Memory B cell (primary cell): ENCODE measurements at regions not wholly inside any gene's neighbourhood (a gene's known extent, or its start where the extent isn't known, plus 50 kb on each side); places are given as distances from the start of the nearest gene placed in this dataset.

Source experiments
- ATAC-seq: fragments of 150-1000 bp; cut with Tn5 transposase; 2 replicates; pipeline ENCODE4 v1.10.0; 2021; ENCODE audit warnings: low read depth, mild to moderate bottlenecking, moderate library complexity
- DNase-seq, 2 donors: peaks; one replicate each; pipeline ENCODE4 v3.0.0; 2022; ENCODE audit warnings: low spot score in 2 of 2
- H3K27ac Mint-ChIP-seq: one replicate; pipeline ENCODE4 v1.8.0; 2022; ENCODE audit warnings: mild to moderate bottlenecking, moderate library complexity, mixed read lengths
- H3K27me3 Mint-ChIP-seq: one replicate; pipeline ENCODE4 v1.8.0; 2022; ENCODE audit warnings: mixed read lengths
- H3K36me3 Mint-ChIP-seq: one replicate; pipeline ENCODE4 v1.8.0; 2022; ENCODE audit warnings: mild to moderate bottlenecking, mixed read lengths
- H3K4me1 Mint-ChIP-seq: one replicate; pipeline ENCODE4 v1.8.0; 2022; ENCODE audit warnings: mixed read lengths
- H3K4me3 Mint-ChIP-seq: one replicate; pipeline ENCODE4 v1.8.0; 2022; ENCODE audit warnings: mild to moderate bottlenecking, moderate library complexity, mixed read lengths
- H3K9me3 Mint-ChIP-seq: one replicate; pipeline ENCODE4 v1.8.0; 2022; ENCODE audit warnings: mixed read lengths

DNA sequence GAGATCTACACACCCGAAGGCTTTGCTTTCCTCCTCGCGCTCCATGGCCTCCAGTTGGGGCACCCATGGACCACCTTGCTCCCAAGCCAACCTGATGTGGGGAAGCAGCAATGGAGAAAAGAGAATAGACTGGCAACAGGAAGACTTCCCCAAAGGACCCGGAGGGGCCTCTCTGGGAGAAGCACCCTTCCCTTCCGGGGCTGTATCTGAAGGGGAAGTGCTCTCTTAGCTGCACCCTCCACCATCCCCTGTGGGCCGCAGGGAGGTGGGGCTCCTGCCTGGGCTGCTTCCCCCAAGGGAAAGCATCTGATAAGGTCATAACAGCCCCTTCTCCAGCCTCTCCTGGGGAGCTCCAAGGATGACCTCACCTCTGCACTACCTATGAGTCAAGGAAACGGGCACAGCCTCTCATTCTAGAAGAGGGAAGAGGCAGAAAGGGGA lies 100.2 kb downstream of the RIPK4 start:
- DNase-seq (no peak), ATAC-seq (no peak)
- no peak overlapping the region for H3K27ac Mint-ChIP-seq
- no peak overlapping the region for H3K4me3 Mint-ChIP-seq
- no peaks in the 10 kb centered on the region for H3K36me3 Mint-ChIP-seq
- peaks cover 10% of the 10 kb centered on the region for H3K27me3 Mint-ChIP-seq
- no peaks in the 10 kb centered on the region for H3K4me1 Mint-ChIP-seq
- H3K9me3 Mint-ChIP-seq, result no peaks in the 10 kb centered on the region

DNA sequence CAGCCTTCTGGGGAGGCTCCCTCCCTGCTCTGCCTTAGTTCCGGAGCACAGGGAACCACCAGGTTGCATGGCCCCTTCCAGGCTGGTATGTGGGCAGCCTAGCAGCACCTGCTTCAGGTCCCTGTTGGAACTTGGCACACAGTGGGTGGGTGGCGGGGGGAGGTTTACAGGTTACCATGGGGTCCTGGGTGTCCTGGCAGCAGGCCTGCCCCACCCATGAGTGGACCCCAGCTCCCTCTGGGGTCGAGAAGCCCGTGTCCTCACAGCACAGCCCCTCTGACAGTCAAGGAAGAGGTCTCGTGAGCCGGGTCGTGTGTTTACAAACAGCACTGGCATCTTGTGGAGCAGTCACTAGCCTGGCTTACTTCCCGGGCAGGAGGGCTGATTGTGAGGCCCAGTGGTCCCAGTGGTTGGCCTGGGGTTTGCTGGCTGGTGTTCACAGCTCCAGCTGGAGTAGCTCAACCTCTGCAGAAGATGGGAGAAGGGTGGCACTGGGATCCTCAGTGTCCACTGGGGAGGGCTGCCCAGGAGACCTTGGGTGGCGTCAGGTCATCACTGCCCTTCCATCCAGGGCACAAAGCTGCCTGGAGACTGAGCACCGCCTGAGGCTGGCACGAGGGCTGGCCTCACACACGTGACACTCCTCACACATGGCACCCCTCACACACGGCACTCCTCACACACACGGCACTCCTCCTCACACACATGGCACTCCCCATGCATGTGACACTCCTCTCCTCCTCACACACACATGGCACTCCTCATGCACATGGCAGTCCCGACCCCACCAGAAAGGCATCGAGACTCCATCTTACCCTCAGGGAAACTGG lies 100.9 kb downstream of the RIPK4 start:
- Mint-ChIP-seq H3K36me3 (no peaks in the 10 kb centered on the region), H3K27me3 (peaks cover 10% of the 10 kb centered on the region), H3K27ac (no peak overlapping the region), H3K4me1 (no peaks in the 10 kb centered on the region), H3K4me3 (no peak overlapping the region), H3K9me3 (no peaks in the 10 kb centered on the region)
- DNase-seq, result no peak
- no peak for ATAC-seq

DNA sequence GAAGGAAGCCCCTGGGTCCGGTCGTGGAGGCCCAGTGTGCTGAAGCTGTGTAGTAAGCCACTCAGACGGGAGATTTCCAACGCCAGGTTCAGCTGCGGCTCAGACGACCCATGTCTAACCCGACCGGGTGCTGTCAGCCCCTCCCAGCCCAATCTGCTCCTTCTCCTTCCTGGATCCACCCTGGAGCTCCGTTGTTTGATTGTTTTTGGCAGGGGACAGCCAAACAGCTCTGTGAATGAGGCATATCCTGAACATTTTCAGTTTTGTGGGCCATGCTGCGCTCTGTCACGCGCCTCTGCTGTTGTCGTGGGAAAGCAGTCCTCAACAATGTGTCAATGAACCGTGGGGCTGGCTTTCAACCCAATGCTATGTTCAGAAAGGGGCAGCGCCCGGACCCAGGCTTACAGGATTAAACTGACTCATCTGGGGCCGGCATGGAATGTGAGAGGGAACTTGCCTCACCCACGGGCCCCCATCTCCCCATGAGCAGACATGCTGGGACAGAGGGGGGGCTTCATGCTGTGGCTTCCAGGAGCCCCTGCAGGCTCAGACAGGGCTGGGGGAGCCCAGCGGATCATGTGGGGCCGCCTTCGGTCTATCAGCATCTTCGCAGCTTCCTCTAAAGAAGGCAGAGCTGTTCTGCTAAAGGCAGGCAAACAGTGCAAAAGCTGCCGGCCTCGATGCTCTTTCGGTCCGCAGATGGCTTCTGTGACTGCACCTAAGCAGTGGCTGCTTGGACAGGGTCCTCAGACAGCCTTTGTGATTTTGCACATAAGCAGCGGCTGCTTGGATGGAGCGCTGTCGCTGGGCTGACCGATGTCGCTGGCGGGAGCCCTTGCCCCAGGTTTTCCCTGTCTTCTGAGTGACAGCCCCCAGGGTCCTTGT lies 101.7 kb downstream of the RIPK4 start:
- H3K4me1 Mint-ChIP-seq, result no peaks in the 10 kb centered on the region
- H3K9me3 Mint-ChIP-seq, result no peaks in the 10 kb centered on the region
- no peak for ATAC-seq
- H3K4me3 Mint-ChIP-seq, result no peak overlapping the region
- H3K27ac Mint-ChIP-seq, result no peak overlapping the region
- H3K36me3 Mint-ChIP-seq, result no peaks in the 10 kb centered on the region
- DNase-seq, result no peak
- peaks cover 14% of the 10 kb centered on the region for H3K27me3 Mint-ChIP-seq

DNA sequence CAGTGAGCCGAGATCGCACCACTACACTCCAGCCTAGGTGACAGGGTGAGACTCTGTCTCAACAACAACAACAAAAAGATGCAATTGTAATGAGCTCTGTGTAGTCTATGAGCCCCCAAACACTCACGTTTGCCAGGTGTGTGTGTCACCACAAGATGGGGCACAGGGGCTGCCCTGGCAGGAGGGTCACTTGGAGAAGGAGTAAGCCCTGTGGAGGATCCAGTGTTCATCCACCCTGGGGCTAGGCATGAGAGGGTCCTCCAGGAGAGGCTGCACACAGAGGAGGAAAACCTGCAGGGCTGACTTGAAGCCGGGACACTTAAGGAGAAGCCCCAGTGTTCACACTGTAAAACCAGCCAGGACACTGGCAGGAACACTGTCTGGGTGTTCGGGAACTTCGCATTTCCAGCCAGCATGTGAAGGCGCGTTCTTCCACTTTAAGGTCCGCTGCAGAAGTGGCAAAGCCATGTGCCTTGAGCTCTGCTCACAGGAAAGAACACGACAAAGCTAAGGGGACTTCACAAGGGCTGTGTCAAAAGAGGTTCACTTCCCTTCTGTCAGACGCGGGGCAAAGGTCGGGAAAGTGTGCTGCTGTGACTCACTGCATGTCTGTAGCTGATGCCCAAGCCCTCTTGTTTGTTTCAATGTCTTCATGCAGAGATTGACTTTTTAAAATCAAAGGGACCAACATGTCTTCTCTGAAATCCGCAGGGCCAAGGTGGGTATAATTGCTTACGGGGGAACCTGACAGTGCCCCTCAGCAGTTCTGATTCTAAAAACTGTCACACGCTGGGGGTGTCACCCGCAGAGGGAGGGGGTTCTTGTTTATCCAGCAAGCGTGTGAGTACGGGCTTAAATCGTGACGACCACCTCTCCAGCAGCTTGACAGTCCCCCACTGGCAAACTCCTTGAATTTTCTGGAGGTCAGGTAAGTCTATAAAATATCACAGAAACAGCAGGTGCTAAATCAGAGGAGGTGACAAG lies 102.8 kb downstream of the RIPK4 start:
- Mint-ChIP-seq H3K4me1 (no peaks in the 10 kb centered on the region), H3K27me3 (peaks cover 16% of the 10 kb centered on the region), H3K27ac (no peak overlapping the region), H3K4me3 (no peak overlapping the region), H3K9me3 (no peaks in the 10 kb centered on the region), H3K36me3 (no peaks in the 10 kb centered on the region)
- DNase-seq (no peak), ATAC-seq (no peak)

DNA sequence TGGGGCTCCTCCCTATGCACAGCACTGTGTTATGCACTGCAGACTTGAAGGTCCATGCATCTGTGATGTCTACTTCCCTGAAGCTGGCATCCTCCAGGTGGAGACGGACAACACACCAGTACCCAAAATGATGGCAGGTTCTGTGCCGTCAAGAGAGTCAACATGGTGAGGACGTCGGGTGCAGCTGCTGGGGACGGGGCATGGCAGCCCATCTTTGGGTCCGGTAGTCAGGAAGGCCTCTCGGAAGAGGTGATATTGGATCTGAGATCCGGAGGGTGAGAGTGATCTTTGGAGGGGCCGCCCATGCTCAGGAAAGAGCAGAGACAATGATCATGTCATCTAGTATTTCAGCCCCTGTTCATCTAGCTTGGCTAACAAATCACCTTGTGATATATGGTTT lies 104.1 kb downstream of the RIPK4 start:
- no peak overlapping the region for H3K27ac Mint-ChIP-seq

DNA sequence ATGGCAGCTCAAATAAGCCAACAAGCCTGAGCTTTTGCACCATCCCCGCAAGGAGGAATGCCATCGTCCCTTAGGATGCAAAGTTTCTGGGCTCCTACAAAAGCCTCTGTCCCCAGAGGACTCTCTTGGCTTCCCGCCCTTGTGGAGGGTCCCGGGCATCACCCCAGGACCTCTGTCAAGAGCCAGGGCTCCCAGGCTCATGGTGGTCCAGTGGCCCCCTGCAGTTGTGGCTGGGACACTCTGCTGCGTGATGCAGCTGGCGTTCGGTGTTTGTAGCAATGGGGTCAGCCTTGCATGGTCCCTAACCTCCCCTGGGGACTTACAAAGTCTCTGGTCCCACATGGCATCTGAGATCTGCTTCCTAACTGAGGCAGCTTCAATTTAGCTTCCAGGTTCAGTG lies 104.7 kb downstream of the RIPK4 start:
- Mint-ChIP-seq H3K9me3 (no peaks in the 10 kb centered on the region), H3K36me3 (no peaks in the 10 kb centered on the region), H3K4me3 (no peak overlapping the region), H3K4me1 (no peaks in the 10 kb centered on the region), H3K27me3 (peaks cover 14% of the 10 kb centered on the region), H3K27ac (no peak overlapping the region)
- DNase-seq (no peak), ATAC-seq (no peak)

More for the DNA sequence above, 104.1 kb downstream of the RIPK4 start:
- H3K36me3 Mint-ChIP-seq, result no peaks in the 10 kb centered on the region
- peaks cover 14% of the 10 kb centered on the region for H3K27me3 Mint-ChIP-seq
- no peaks in the 10 kb centered on the region for H3K4me1 Mint-ChIP-seq
- no peak for ATAC-seq
- no peaks in the 10 kb centered on the region for H3K9me3 Mint-ChIP-seq
- no peak for DNase-seq
- no peak overlapping the region for H3K4me3 Mint-ChIP-seq

DNA sequence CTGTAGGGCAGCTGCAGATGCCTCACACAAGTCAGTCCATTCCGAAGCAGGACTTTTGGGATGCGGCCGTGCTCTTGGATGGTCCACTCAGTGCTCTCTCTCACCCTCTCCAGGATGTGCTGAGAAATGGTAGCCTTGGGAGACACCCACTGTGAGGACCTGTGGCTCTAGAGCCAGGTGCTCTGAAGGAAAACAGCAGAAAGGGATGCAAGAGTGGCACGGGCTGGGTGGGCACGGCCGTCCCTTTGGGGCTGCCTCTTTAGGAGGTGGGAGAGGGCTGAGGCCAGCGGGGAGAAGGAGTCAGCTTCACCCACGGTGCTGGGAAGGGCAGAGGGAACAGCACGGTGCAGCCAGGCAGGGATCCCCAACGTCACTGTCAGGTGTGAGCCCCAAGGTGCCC lies 106.1 kb downstream of the RIPK4 start:
- no peak overlapping the region for H3K4me3 Mint-ChIP-seq
- ATAC-seq, result no peak
- H3K36me3 Mint-ChIP-seq, result no peaks in the 10 kb centered on the region
- no peaks in the 10 kb centered on the region for H3K4me1 Mint-ChIP-seq
- no peak for DNase-seq
- H3K27ac Mint-ChIP-seq, result no peak overlapping the region
- H3K9me3 Mint-ChIP-seq, result no peaks in the 10 kb centered on the region
- H3K27me3 Mint-ChIP-seq, result peaks cover 10% of the 10 kb centered on the region

DNA sequence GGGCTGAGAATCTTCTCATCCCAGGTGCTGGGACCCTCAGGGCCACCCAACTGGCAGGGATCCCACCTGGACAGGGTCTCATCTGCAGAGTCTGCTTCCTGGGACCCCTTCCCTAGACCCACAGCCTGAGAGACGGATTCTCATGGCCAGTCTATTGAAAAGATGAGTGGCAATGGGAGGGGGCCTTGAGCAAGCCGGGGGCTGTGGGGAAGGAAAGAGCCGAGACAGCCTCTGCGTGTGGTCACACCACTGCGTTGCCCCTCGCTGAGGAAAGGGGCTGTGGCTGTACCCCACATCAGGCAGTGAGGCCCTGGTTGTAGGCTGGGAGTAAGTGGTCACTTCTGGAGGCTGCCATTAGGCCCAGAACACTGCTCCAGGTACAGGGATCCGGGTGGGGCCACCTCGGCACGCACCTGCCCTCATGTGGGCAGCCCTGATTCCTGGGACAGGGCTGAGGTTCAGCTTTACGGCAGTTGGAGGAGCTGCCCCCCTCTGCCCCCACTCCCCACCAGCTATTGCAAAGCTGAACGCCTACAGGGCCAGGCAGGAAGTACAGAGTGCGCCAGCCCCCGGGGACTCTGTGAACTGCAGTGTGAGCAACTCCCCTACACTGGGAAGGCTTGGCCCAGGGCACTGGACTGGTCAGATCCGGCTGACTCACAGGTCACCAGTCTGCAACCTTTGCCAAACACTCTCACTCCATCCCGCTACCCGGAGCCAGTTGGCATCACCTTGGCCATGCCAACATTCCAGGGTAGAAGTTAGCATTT lies 106.9 kb downstream of the RIPK4 start:
- Mint-ChIP-seq H3K9me3 (peaks cover 2% of the 10 kb centered on the region), H3K4me1 (no peaks in the 10 kb centered on the region), H3K27me3 (peaks cover 15% of the 10 kb centered on the region), H3K4me3 (no peak overlapping the region), H3K27ac (no peak overlapping the region), H3K36me3 (no peaks in the 10 kb centered on the region)
- ATAC-seq (no peak), DNase-seq (no peak)

DNA sequence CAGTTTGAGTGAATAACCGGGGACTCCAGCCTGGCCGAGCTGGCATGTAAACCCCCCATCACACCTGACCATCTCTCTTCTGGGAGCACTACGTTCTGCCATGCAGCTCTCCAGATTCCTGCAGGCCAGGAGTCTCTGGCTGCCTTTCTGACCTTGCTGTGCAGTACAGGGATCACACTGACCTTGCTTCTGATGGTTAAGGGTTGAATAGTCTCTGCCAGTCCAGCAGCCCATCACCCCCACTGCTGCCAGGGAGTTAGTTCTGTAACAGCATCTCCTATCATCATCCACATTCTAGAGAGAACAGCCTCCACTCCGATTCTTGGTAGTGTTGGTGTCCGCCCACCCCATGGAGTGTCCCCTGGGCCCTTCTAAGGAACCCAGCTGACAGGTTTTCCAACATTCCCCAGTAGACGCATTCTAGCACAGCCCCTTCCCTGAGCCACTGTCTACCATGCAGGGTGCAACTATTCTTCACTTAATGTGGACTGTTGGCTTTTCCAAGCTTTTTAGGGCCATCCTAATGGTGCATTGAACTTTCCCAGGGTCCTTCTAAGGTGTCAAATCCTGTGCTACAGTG lies 109.8 kb downstream of the RIPK4 start:
- no peak overlapping the region for H3K4me3 Mint-ChIP-seq
- ATAC-seq (no peak), DNase-seq (no peak)
- no peaks in the 10 kb centered on the region for H3K4me1 Mint-ChIP-seq
- peaks cover 13% of the 10 kb centered on the region for H3K27me3 Mint-ChIP-seq
- H3K9me3 Mint-ChIP-seq, result peaks cover 2% of the 10 kb centered on the region
- no peaks in the 10 kb centered on the region for H3K36me3 Mint-ChIP-seq
- H3K27ac Mint-ChIP-seq, result no peak overlapping the region

DNA sequence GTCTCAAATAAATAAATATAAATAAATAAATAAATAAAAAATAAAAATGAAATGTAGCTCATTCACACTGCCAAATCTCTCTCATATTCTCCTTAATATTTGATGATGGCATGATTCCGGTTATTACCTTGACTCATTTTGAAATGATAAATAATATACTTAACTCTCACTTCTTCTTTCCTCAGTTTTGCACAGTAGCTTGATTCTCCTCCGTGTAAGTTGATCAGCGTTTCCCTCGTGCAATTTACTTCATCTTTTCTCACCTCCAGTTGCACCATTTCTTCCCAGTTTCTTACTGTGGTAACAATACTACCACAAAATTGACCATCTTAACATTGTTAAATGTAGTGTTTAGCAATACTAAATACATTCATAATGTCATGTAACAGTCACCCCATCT lies 111.6 kb downstream of the RIPK4 start:
- H3K9me3 Mint-ChIP-seq, result peaks cover 2% of the 10 kb centered on the region
- no peaks in the 10 kb centered on the region for H3K4me1 Mint-ChIP-seq
- no peak overlapping the region for H3K4me3 Mint-ChIP-seq
- H3K36me3 Mint-ChIP-seq, result no peaks in the 10 kb centered on the region
- DNase-seq (no peak), ATAC-seq (no peak)
- no peak overlapping the region for H3K27ac Mint-ChIP-seq
- H3K27me3 Mint-ChIP-seq, result peaks cover 14% of the 10 kb centered on the region

DNA sequence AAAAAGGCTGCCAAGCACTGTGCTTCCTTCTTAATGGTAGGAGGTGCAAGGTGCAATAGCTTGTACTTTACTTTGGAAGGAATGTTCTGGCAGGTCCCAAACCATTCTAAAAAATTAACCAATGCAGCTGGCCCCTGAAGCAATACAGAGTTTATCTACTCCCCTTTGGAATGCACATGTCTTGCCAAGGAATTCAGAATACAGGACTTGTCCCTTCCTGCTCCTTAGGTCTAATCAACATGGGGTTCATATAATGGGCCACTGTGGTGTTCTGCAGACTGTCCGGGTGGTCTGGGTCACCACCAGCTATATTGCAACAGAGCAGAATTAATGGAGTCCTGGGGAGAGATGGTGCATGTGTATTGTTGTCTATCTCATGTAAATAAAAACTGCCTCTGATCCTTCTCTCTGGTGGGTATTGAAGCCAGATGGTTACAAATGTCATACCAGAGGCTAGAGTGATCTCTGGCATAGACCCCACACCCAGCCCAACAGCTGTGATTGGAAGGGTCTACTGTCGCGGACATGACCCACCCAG lies 112.8 kb downstream of the RIPK4 start:
- H3K4me3 Mint-ChIP-seq, result no peak overlapping the region
- H3K9me3 Mint-ChIP-seq, result peaks cover 2% of the 10 kb centered on the region
- peaks cover 13% of the 10 kb centered on the region for H3K27me3 Mint-ChIP-seq
- H3K36me3 Mint-ChIP-seq, result no peaks in the 10 kb centered on the region
- H3K4me1 Mint-ChIP-seq, result no peaks in the 10 kb centered on the region
- no peak overlapping the region for H3K27ac Mint-ChIP-seq
- no peak for ATAC-seq
- no peak for DNase-seq

DNA sequence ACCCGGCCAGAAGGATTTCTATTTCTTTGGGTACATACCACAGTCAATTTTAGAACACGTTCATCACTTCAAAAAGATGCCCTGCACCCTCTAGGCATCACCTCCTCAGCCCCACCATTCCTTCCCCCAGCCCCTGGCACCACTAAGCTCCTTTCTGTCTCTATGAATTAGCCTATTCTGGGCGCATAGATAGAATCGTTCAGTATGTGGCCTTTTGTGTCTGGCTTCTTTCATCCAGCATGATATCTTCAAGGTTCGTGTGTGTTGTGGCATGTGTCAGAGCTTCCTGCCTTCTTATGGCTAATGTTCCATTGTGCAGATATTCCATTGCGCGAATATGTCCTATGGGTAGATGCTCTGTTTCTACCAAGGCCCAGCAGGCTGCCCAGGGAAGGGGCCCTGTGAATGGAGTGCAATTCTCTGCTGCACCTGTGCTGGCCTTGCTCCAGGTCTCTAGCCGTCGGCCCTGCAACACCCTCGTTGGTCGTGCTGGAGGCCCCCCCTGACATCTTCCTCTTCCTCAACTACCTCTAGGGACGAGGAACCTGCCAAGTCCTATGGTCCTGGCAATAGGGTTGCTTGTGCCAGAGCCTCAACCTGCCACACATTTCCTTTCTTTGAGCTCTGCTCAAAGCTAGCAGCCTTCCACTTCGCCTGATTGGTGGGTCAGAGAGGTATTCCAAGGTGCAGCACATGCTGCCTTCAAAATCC lies 113.5 kb downstream of the RIPK4 start:
- H3K27ac Mint-ChIP-seq, result no peak overlapping the region

More for the DNA sequence above, 113.5 kb downstream of the RIPK4 start:
- Mint-ChIP-seq H3K36me3 (no peaks in the 10 kb centered on the region), H3K9me3 (peaks cover 2% of the 10 kb centered on the region), H3K4me1 (no peaks in the 10 kb centered on the region), H3K27me3 (peaks cover 13% of the 10 kb centered on the region), H3K4me3 (no peak overlapping the region)
- DNase-seq (no peak), ATAC-seq (no peak)
